ENCODE measurements at regions not wholly inside any gene's neighbourhood (a gene's known extent, or its start where the extent isn't known, plus 50 kb on each side); places are given as distances from the start of the nearest gene placed in this dataset.

GRCh38 chr2:198595721-198596120 is 791.3 kb downstream of the PLCL1 start:
- no peak for DNase-seq (ENCODE audit: low read depth)
- H3K4me3 ChIP-seq (ENCODE audit: low read depth, low read length): no peak overlapping the region
- TF ChIP-seq, protein P1, sequence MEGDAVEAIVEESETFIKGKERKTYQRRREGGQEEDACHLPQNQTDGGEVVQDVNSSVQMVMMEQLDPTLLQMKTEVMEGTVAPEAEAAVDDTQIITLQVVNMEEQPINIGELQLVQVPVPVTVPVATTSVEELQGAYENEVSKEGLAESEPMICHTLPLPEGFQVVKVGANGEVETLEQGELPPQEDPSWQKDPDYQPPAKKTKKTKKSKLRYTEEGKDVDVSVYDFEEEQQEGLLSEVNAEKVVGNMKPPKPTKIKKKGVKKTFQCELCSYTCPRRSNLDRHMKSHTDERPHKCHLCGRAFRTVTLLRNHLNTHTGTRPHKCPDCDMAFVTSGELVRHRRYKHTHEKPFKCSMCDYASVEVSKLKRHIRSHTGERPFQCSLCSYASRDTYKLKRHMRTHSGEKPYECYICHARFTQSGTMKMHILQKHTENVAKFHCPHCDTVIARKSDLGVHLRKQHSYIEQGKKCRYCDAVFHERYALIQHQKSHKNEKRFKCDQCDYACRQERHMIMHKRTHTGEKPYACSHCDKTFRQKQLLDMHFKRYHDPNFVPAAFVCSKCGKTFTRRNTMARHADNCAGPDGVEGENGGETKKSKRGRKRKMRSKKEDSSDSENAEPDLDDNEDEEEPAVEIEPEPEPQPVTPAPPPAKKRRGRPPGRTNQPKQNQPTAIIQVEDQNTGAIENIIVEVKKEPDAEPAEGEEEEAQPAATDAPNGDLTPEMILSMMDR (conservative IDR thresholded peaks at IDR 0.05; ENCODE audit: low read depth, low read length): no peak

DNA sequence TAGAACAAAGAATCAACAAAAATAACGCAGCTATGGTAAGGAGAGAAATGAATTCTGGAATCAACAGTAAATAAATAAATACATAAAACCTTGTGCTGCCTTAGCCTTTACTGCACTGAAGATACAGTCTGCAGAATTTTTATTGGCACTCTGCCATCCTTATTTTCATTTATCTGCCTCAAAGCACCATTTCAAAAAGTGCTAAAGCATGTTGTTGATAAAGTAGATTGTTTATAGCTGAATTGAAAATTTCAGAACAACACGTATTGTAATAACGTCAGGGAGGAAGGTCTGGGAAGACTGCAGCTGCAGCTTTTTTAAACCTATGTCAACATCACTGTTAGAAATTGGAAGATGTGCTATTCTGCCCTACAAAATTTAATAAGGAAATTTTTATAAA is 787.2 kb downstream of the PLCL1 start:
- no peak for DNase-seq (ENCODE audit: low read depth)
- TF ChIP-seq, protein P1 (conservative IDR thresholded peaks at IDR 0.05; ENCODE audit: low read depth, low read length): no peak
- no peak overlapping the region for H3K4me3 ChIP-seq (ENCODE audit: low read depth, low read length)

GRCh38 chr2:198587741-198588140 is 783.3 kb downstream of the PLCL1 start:
- no peak overlapping the region for H3K4me3 ChIP-seq (ENCODE audit: low read depth, low read length)
- DNase-seq (ENCODE audit: low read depth): no peak
- TF ChIP-seq, protein P1 (conservative IDR thresholded peaks at IDR 0.05; ENCODE audit: low read depth, low read length): no peak

DNA sequence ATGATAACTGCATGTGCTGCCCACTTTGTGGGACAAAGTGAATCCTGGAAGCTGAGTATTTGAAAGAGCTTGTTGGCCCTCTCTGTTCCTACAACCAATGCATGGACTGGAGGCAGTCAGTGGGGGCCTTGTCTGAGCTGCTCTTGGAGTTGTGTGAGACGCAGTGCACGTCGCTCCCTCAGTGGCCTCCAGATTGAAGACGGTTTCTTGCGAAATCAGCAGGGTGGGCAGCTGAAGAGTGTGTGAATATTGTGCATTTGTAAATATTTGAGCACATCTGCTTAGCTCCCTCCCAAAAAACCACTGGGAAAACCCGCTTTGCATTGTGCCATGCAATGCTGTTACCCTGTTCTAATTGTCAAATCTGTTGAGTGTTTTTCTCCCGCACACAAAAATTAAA is 782.8 kb downstream of the PLCL1 start:
- TF ChIP-seq, protein P1 (conservative IDR thresholded peaks at IDR 0.05; ENCODE audit: low read depth, low read length): no peak
- no peak for DNase-seq (ENCODE audit: low read depth)
- H3K4me3 ChIP-seq (ENCODE audit: low read depth, low read length): no peak overlapping the region

GRCh38 chr2:198571393-198571792 is 767.0 kb downstream of the PLCL1 start:
- DNase-seq (ENCODE audit: low read depth): no peak
- H3K4me3 ChIP-seq (ENCODE audit: low read depth, low read length): no peak overlapping the region
- TF ChIP-seq, protein P1 (conservative IDR thresholded peaks at IDR 0.05; ENCODE audit: low read depth, low read length): no peak

GRCh38 chr2:198558176-198558575 is 753.8 kb downstream of the PLCL1 start:
- no peak overlapping the region for H3K4me3 ChIP-seq (ENCODE audit: low read depth, low read length)
- no peak for DNase-seq (ENCODE audit: low read depth)
- TF ChIP-seq, protein P1 (conservative IDR thresholded peaks at IDR 0.05; ENCODE audit: low read depth, low read length): no peak

- TF ChIP-seq, protein P1 (conservative IDR thresholded peaks at IDR 0.05; ENCODE audit: low read depth, low read length): no peak
- H3K4me3 ChIP-seq (ENCODE audit: low read depth, low read length): no peak overlapping the region
- no peak for DNase-seq (ENCODE audit: low read depth)
Observed at GRCh38 chr2:198546122-198546521, 741.7 kb downstream of the PLCL1 start.

All from choroid plexus epithelial cell (primary cell).